Trophoblast cell (in vitro differentiated cells and primary cell): ENCODE measurements at regions not wholly inside any gene's neighbourhood (a gene's known extent, or its start where the extent isn't known, plus 50 kb on each side); places are given as distances from the start of the nearest gene placed in this dataset.
"Not testable (repeated sequence)": the region's sequence is repeated elsewhere in the genome, so short reads cannot be mapped to it uniquely, and the experiment has no call there.

Experiments
- DNase-seq, 2 donors: peaks; one replicate each; pipeline ENCODE4 v3.0.0-alpha.2; 2016
- H2AFZ ChIP-seq: 2 replicates; pipeline ENCODE4 v1.6.1; 2013; ENCODE audit warnings: low read length, moderate library complexity, mild to moderate bottlenecking; ENCODE audit not compliant: insufficient read depth, poor library complexity
- H2AK5ac ChIP-seq: 2 replicates; pipeline ENCODE4 v1.6.1; 2013; ENCODE audit warnings: mild to moderate bottlenecking, low read length
- H2BK120ac ChIP-seq: 2 replicates; pipeline ENCODE4 v1.6.1; 2013; ENCODE audit warnings: low read length, mild to moderate bottlenecking, moderate library complexity; ENCODE audit not compliant: insufficient read depth, poor library complexity
- H2BK12ac ChIP-seq: 2 replicates; pipeline ENCODE4 v1.6.1; 2013; ENCODE audit warnings: mild to moderate bottlenecking, low read length, moderate library complexity
- H2BK5ac ChIP-seq: 2 replicates; pipeline ENCODE4 v1.6.1; 2013; ENCODE audit warnings: low read length, low read depth, moderate library complexity, mild to moderate bottlenecking; ENCODE audit not compliant: poor library complexity
- H3K14ac ChIP-seq: 2 replicates; pipeline ENCODE4 v1.6.1; 2013; ENCODE audit warnings: mild to moderate bottlenecking, low read length
- H3K18ac ChIP-seq: 2 replicates; pipeline ENCODE4 v1.6.1; 2013; ENCODE audit warnings: mild to moderate bottlenecking, low read length
- H3K23ac ChIP-seq: 2 replicates; pipeline ENCODE4 v1.6.1; 2013; ENCODE audit warnings: low read length
- H3K27ac ChIP-seq: 2 replicates; pipeline ENCODE4 v1.5.1; 2013; ENCODE audit warnings: low read depth, mild to moderate bottlenecking, inconsistent platforms, low read length, moderate library complexity
- H3K27me3 ChIP-seq: 2 replicates; pipeline ENCODE4 v1.6.1; 2013; ENCODE audit warnings: inconsistent platforms, mild to moderate bottlenecking, low read length, moderate library complexity; ENCODE audit not compliant: insufficient read depth
- H3K36me3 ChIP-seq, 2 experiments: 1 replicate in 1 of 2; 2 replicates in 1 of 2; pipeline ENCODE4 v1.6.1; 2013; ENCODE audit warnings: low read length in 2 of 2, mild to moderate bottlenecking in 2 of 2, moderate library complexity in 1 of 2; ENCODE audit not compliant: insufficient read depth in 2 of 2, control insufficient read depth in 1 of 2
- H3K4ac ChIP-seq: 2 replicates; pipeline ENCODE4 v1.6.1; 2013; ENCODE audit warnings: low read depth, mild to moderate bottlenecking, low read length, moderate library complexity
- H3K4me1 ChIP-seq, 2 experiments: 1 replicate in 1 of 2; 2 replicates in 1 of 2; pipeline ENCODE4 v1.6.1; 2013; ENCODE audit warnings: low read length in 2 of 2, mild to moderate bottlenecking in 2 of 2, moderate library complexity in 1 of 2; ENCODE audit not compliant: insufficient read depth in 2 of 2, control insufficient read depth in 1 of 2
- H3K4me2 ChIP-seq: 2 replicates; pipeline ENCODE4 v1.6.1; 2013; ENCODE audit warnings: inconsistent platforms, mild to moderate bottlenecking, low read length, moderate library complexity
- H3K4me3 ChIP-seq: 2 replicates; pipeline ENCODE4 v1.5.1; 2013; ENCODE audit warnings: mild to moderate bottlenecking, low read depth, low read length, inconsistent platforms
- H3K79me1 ChIP-seq: one replicate; pipeline ENCODE4 v1.6.1; 2013; ENCODE audit warnings: low read length
- H3K79me2 ChIP-seq: 2 replicates; pipeline ENCODE4 v1.6.1; 2013; ENCODE audit warnings: low read length, mild to moderate bottlenecking; ENCODE audit not compliant: control insufficient read depth, insufficient read depth, poor library complexity
- H3K9ac ChIP-seq: 2 replicates; pipeline ENCODE4 v1.6.1; 2013; ENCODE audit warnings: mild to moderate bottlenecking, low read length
- H3K9me3 ChIP-seq: 2 replicates; pipeline ENCODE4 v1.6.1; 2013; ENCODE audit warnings: low read depth, mild to moderate bottlenecking, control low read depth, inconsistent platforms, low read length; ENCODE audit not compliant: insufficient read depth
- H4K12ac ChIP-seq: 2 replicates; pipeline ENCODE4 v1.6.1; 2013; ENCODE audit warnings: low read depth, mild to moderate bottlenecking, low read length, moderate library complexity
- H4K8ac ChIP-seq: 2 replicates; pipeline ENCODE4 v1.6.1; 2013; ENCODE audit warnings: low read depth, mild to moderate bottlenecking, low read length, moderate library complexity
- H4K91ac ChIP-seq: one replicate; pipeline ENCODE4 v1.6.1; 2013; ENCODE audit warnings: low read depth, mild to moderate bottlenecking, low read length, moderate library complexity
- WGBS: extraction: QIAGEN DNeasy Blood & Tissue Kit; methylation state at CpG from one replicate; pipeline ENCODE4 v1.1.7; 2013; ENCODE audit warnings: missing lambda C conversion rate; ENCODE audit not compliant: insufficient read length, insufficient coverage; ENCODE audit errors: extremely low coverage; 5-methylcytosine and 5-hydroxymethylcytosine counted together

GRCh38 chr17:52982331-52982730 is 823.8 kb upstream of the CA10 start:
- Histone ChIP-seq H3K23ac (no peak overlapping the region), H3K79me2 (no peaks in the 10 kb centered on the region), H2AFZ (no peak overlapping the region), H2AK5ac (no peak overlapping the region), H2BK120ac (no peak overlapping the region), H3K4ac (no peak overlapping the region), H4K91ac (no peak overlapping the region), H3K18ac (no peak overlapping the region), H3K27me3 (no peaks in the 10 kb centered on the region), H3K27ac (no peak overlapping the region), H3K4me3 (no peak overlapping the region), H2BK5ac (no peak overlapping the region), H4K8ac (no peak overlapping the region), H3K36me3 (no peaks in the 10 kb centered on the region), H2BK12ac (no peak overlapping the region), H3K4me1 (no peaks in the 10 kb centered on the region), H3K9me3 (no peaks in the 10 kb centered on the region), H3K14ac (no peak overlapping the region), H3K4me2 (no peak overlapping the region), H4K12ac (no peak overlapping the region), H3K79me1 (no peaks in the 10 kb centered on the region), H3K9ac (no peak overlapping the region)
- WGBS: no CpG with 5 or more reads among the region's 1 CpG
- no peak for DNase-seq

- Histone ChIP-seq H3K36me3 (no peaks in the 10 kb centered on the region), H3K14ac (no peak overlapping the region), H4K91ac (no peak overlapping the region), H3K79me1 (no peaks in the 10 kb centered on the region), H3K4me2 (no peak overlapping the region), H2BK12ac (no peak overlapping the region), H3K18ac (no peak overlapping the region), H4K8ac (no peak overlapping the region), H3K4me1 (no peaks in the 10 kb centered on the region), H3K27ac (no peak overlapping the region), H2BK120ac (no peak overlapping the region), H3K9ac (no peak overlapping the region), H3K27me3 (no peaks in the 10 kb centered on the region), H2BK5ac (no peak overlapping the region), H2AK5ac (no peak overlapping the region), H3K23ac (no peak overlapping the region), H3K4me3 (no peak overlapping the region), H3K9me3 (no peaks in the 10 kb centered on the region), H3K4ac (no peak overlapping the region), H4K12ac (no peak overlapping the region), H2AFZ (no peak overlapping the region), H3K79me2 (no peaks in the 10 kb centered on the region)
- WGBS: no CpG with 5 or more reads among the region's 1 CpG
- DNase-seq: no peak
Measured at GRCh38 chr17:52979921-52980320, 821.4 kb upstream of the CA10 start.

DNA sequence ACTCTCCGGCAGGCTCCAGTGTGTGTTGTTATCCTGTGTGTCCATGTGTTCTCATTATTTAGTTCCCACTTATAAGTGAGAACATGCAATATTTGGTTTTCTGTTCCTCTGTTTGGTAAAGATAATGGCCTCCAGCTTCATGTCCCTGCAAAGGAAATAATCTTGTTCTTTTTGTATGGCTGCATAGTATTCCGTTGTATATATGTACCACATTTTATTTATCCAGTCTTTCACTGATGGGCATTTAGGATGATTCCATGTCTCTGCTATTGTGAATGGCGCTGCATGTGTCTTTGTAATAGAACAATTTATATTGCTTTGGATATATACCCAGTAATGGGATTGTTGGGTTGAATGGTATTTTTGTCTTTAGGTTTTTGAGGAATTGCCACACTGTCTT is 807.3 kb upstream of the CA10 start:
- Histone ChIP-seq H4K91ac (no peak overlapping the region), H3K9me3 (no peaks in the 10 kb centered on the region), H3K4me2 (no peak overlapping the region), H3K23ac (no peak overlapping the region), H3K27ac (no peak overlapping the region), H3K27me3 (no peaks in the 10 kb centered on the region), H3K18ac (no peak overlapping the region), H3K79me2 (no peaks in the 10 kb centered on the region), H3K4me1 (no peaks in the 10 kb centered on the region), H2AFZ (no peak overlapping the region), H2BK12ac (no peak overlapping the region), H3K36me3 (no peaks in the 10 kb centered on the region), H3K79me1 (no peaks in the 10 kb centered on the region), H3K9ac (no peak overlapping the region), H4K12ac (no peak overlapping the region), H4K8ac (no peak overlapping the region), H2BK120ac (no peak overlapping the region), H2AK5ac (no peak overlapping the region), H3K4me3 (no peak overlapping the region), H3K14ac (no peak overlapping the region), H3K4ac (no peak overlapping the region), H2BK5ac (no peak overlapping the region)
- WGBS: no CpG with 5 or more reads among the region's 3 CpGs
- no peak for DNase-seq

- H3K36me3 ChIP-seq, H3K9ac ChIP-seq, H3K79me1 ChIP-seq, DNase-seq, H3K14ac ChIP-seq, H3K4me2 ChIP-seq, H3K27me3 ChIP-seq, H3K23ac ChIP-seq, H4K91ac ChIP-seq, H3K4ac ChIP-seq, H2AFZ ChIP-seq, H3K4me3 ChIP-seq, H3K9me3 ChIP-seq, H2BK120ac ChIP-seq, H3K79me2 ChIP-seq, H3K18ac ChIP-seq, H4K8ac ChIP-seq, H3K4me1 ChIP-seq, H2BK5ac ChIP-seq, H3K27ac ChIP-seq, H4K12ac ChIP-seq, H2BK12ac ChIP-seq, H2AK5ac ChIP-seq: not testable (repeated sequence)
- 100% methylated on average over 2 of the region's 11 CpGs for WGBS
Measured at GRCh38 chr17:52961751-52962150, 803.2 kb upstream of the CA10 start.
